NCI-H460 (cell line): ENCODE measurements at regions not wholly inside any gene's neighbourhood (a gene's known extent, or its start where the extent isn't known, plus 50 kb on each side); places are given as distances from the start of the nearest gene placed in this dataset.
"Not testable (repeated sequence)": the region's sequence is repeated elsewhere in the genome, so short reads cannot be mapped to it uniquely, and the experiment has no call there.

Experiments used
- DNase-seq: peaks from one replicate; pipeline ENCODE4 v3.0.0-alpha.2; 2016; ENCODE audit warnings: low read depth; ENCODE audit errors: extremely low read depth
- small RNA-seq, 2 experiments: library from RNA; depleted of rRNA; stranded (forward); fragments of <200 nt; gene quantifications; one replicate each; pipeline ENCODE3, GENCODE V24; 2014

- not testable (repeated sequence) for DNase-seq
These were observed 68.5 kb upstream of the METTL9 start for GRCh38 chr16:21530729-21531383.

- not testable (repeated sequence) for DNase-seq
These were observed 66.4 kb upstream of the METTL9 start for GRCh38 chr16:21532996-21533395.

GRCh38 chr16:21533474-21533873, 65.9 kb upstream of the METTL9 start:
- not testable (repeated sequence) for DNase-seq

GRCh38 chr16:21534561-21534960, 64.8 kb upstream of the METTL9 start:
- not testable (repeated sequence) for DNase-seq

GRCh38 chr16:21535201-21535600, 64.2 kb upstream of the METTL9 start:
- not testable (repeated sequence) for DNase-seq

- DNase-seq = not testable (repeated sequence)
These were observed 62.6 kb upstream of the METTL9 start for GRCh38 chr16:21536740-21537139.

GRCh38 chr16:21537598-21537997, 61.8 kb upstream of the METTL9 start:
- not testable (repeated sequence) for DNase-seq

- DNase-seq = not testable (repeated sequence)
These were observed 60.2 kb upstream of the METTL9 start for GRCh38 chr16:21539107-21539618.

GRCh38 chr16:21540770-21541433, 58.5 kb upstream of the METTL9 start:
- not testable (repeated sequence) for DNase-seq

- not testable (repeated sequence) for DNase-seq
These were observed 57.7 kb upstream of the METTL9 start for GRCh38 chr16:21541611-21542051.

GRCh38 chr16:21542075-21542474, 57.3 kb upstream of the METTL9 start:
- DNase-seq = not testable (repeated sequence)

GRCh38 chr16:21542491-21543124, 56.8 kb upstream of the METTL9 start:
- DNase-seq = not testable (repeated sequence)

GRCh38 chr16:21543151-21543836, 56.1 kb upstream of the METTL9 start:
- DNase-seq = not testable (repeated sequence)

- not testable (repeated sequence) for DNase-seq
These were observed 53.6 kb upstream of the METTL9 start for GRCh38 chr16:21545664-21546326.

GRCh38 chr16:21549396-21549795, 50.0 kb upstream of the METTL9 start:
- not testable (repeated sequence) for DNase-seq

Small RNA genes lying in the stretch of these regions (small RNA-seq; reads per million reads assigned to genes)
- gene MIR3680-1 = 0 reads per million in 2 experiments
